Caco-2 (cell line): ENCODE measurements at regions not wholly inside any gene's neighbourhood (a gene's known extent, or its start where the extent isn't known, plus 50 kb on each side); places are given as distances from the start of the nearest gene placed in this dataset.

Source experiments
- BruUV-seq: library from RNA; stranded (reverse); fragments of 400-500 nt; replicated peaks from 2 replicates; lab custom pipeline; 2021; lab: Mats Ljungman, UMichigan
- CTCF ChIA-PET: fragments of 300-600 bp; sonication (Branson Sonifier 250); formaldehyde crosslinking; loops from one replicate; lab custom pipeline; 2022; ENCODE audit warnings: antibody characterized with exemption; lab: Charles Lee
- POLR2A ChIA-PET: fragments of 300-600 bp; sonication (Branson Sonifier 250); formaldehyde crosslinking; loops from one replicate; lab custom pipeline; 2022; ENCODE audit warnings: antibody characterized with exemption; lab: Charles Lee
- DNase-seq, 2 experiments: peaks; one replicate each; pipeline versions ENCODE4 v3.0.0 to v3.0.0-alpha.2; 2020 to 2022
- H3K27me3 ChIP-seq: replicated peaks from 2 replicates; pipeline ENCODE4 v1.6.0; 2011; ENCODE audit warnings: low read length; ENCODE audit not compliant: control insufficient read depth, insufficient read depth
- H3K36me3 ChIP-seq: 2 replicates; pipeline ENCODE4 v1.5.1; 2011; ENCODE audit warnings: low read length; ENCODE audit not compliant: control insufficient read depth, insufficient read depth
- H3K4me1 ChIP-seq: fragments of 250-450 bp; sonication (Bioruptor Pico); 2 replicates; pipeline ENCODE4 v1.5.1; 2020; ENCODE audit warnings: mild to moderate bottlenecking
- H3K4me3 ChIP-seq: 2 replicates; pipeline ENCODE4 v1.5.1; 2011; ENCODE audit warnings: low read depth, mild to moderate bottlenecking, control low read depth, low read length
- H3K9me3 ChIP-seq: fragments of 250-450 bp; sonication (Bioruptor Pico); 2 replicates; pipeline ENCODE4 v1.5.1; 2020; ENCODE audit warnings: mild to moderate bottlenecking, moderate library complexity
- H3K27ac Mint-ChIP-seq: one replicate; pipeline ENCODE4 v1.8.0; 2022; ENCODE audit warnings: mixed read lengths; ENCODE audit not compliant: unreplicated experiment
- H3K27me3 Mint-ChIP-seq: one replicate; pipeline ENCODE4 v1.8.0; 2022; ENCODE audit warnings: mixed read lengths; ENCODE audit not compliant: insufficient read depth, unreplicated experiment
- H3K36me3 Mint-ChIP-seq: one replicate; pipeline ENCODE4 v1.8.0; 2022; ENCODE audit warnings: mild to moderate bottlenecking, mixed read lengths; ENCODE audit not compliant: insufficient read depth, unreplicated experiment
- H3K4me1 Mint-ChIP-seq: one replicate; pipeline ENCODE4 v1.8.0; 2022; ENCODE audit warnings: low read depth, mixed read lengths; ENCODE audit not compliant: unreplicated experiment
- H3K4me3 Mint-ChIP-seq: one replicate; pipeline ENCODE4 v1.8.0; 2022; ENCODE audit warnings: mild to moderate bottlenecking, moderate library complexity, mixed read lengths; ENCODE audit not compliant: unreplicated experiment
- H3K9me3 Mint-ChIP-seq: one replicate; pipeline ENCODE4 v1.8.0; 2022; ENCODE audit warnings: mixed read lengths; ENCODE audit not compliant: unreplicated experiment
- intact Hi-C: fragments of 100-400 bp; cut with micrococcal nuclease; formaldehyde crosslinking; loops from one replicate; pipeline ENCODE4 v1.10.0; 2022; ENCODE audit not compliant: unreplicated experiment
- TF ChIP-seq, protein P1 (sequence below), 2 experiments: fragments of 200-600 bp in 1 of 2; IDR thresholded peaks; 1 replicate in 1 of 2; 2 replicates in 1 of 2; pipeline versions ENCODE4 v1.5.1 to v1.8.0; 2011 to 2022; ENCODE audit warnings: antibody characterized with exemption in 1 of 2, control low read depth in 1 of 2, inconsistent platforms in 1 of 2, low read depth in 1 of 2, low read length in 1 of 2, mild to moderate bottlenecking in 1 of 2, moderate library complexity in 1 of 2; ENCODE audit not compliant: insufficient read depth in 1 of 2, severe bottlenecking in 1 of 2, unreplicated experiment in 1 of 2

DNA sequence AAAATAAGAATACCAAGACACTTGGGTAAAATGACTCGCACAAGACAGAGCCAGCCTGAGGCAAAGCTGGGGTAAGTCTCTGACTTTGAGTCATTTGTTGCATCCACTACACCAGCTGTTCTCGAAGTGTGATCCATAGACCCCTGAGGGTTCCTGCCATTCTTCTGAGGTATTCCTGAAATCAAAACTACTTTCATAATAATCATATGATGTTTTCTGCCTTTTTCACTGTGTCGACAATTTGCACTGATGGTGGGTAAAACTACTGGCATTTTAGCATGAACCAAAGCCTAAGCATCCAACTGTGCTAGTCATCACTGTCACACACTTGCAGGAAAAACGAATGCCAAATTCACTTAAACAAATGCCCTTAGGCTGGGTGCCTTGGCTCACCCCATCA is 135.5 kb upstream of the FUT8 start:
- no peak overlapping the region for H3K4me3 Mint-ChIP-seq
- no peaks in the 10 kb centered on the region for H3K9me3 Mint-ChIP-seq
- TF ChIP-seq, protein P1, sequence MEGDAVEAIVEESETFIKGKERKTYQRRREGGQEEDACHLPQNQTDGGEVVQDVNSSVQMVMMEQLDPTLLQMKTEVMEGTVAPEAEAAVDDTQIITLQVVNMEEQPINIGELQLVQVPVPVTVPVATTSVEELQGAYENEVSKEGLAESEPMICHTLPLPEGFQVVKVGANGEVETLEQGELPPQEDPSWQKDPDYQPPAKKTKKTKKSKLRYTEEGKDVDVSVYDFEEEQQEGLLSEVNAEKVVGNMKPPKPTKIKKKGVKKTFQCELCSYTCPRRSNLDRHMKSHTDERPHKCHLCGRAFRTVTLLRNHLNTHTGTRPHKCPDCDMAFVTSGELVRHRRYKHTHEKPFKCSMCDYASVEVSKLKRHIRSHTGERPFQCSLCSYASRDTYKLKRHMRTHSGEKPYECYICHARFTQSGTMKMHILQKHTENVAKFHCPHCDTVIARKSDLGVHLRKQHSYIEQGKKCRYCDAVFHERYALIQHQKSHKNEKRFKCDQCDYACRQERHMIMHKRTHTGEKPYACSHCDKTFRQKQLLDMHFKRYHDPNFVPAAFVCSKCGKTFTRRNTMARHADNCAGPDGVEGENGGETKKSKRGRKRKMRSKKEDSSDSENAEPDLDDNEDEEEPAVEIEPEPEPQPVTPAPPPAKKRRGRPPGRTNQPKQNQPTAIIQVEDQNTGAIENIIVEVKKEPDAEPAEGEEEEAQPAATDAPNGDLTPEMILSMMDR (IDR thresholded peaks at IDR 0.05; ENCODE audit: insufficient read depth in 1 of 2, low read depth in 1 of 2, low read length in 1 of 2, severe bottlenecking in 1 of 2, unreplicated experiment in 1 of 2) = no peak
- H3K36me3 Mint-ChIP-seq = no peaks in the 10 kb centered on the region
- no peaks in the 10 kb centered on the region for H3K36me3 ChIP-seq
- no TSS peak for BruUV-seq
- H3K9me3 ChIP-seq = 0 out of 2 replicates have a peak, but pooled peaks cover 5% of the 10 kb centered on the region
- no peaks in the 10 kb centered on the region for H3K27me3 Mint-ChIP-seq
- H3K4me1 Mint-ChIP-seq = peaks cover 9% of the 10 kb centered on the region
- CTCF ChIA-PET = no interaction called here
- H3K4me3 ChIP-seq = no peak overlapping the region
- no peak for DNase-seq
- H3K27me3 ChIP-seq = no peaks in the 10 kb centered on the region
- intact Hi-C loops = no loop called here
- no peak overlapping the region for H3K27ac Mint-ChIP-seq
- POLR2A ChIA-PET = no interaction called here
- peaks cover 30% of the 10 kb centered on the region for H3K4me1 ChIP-seq

DNA sequence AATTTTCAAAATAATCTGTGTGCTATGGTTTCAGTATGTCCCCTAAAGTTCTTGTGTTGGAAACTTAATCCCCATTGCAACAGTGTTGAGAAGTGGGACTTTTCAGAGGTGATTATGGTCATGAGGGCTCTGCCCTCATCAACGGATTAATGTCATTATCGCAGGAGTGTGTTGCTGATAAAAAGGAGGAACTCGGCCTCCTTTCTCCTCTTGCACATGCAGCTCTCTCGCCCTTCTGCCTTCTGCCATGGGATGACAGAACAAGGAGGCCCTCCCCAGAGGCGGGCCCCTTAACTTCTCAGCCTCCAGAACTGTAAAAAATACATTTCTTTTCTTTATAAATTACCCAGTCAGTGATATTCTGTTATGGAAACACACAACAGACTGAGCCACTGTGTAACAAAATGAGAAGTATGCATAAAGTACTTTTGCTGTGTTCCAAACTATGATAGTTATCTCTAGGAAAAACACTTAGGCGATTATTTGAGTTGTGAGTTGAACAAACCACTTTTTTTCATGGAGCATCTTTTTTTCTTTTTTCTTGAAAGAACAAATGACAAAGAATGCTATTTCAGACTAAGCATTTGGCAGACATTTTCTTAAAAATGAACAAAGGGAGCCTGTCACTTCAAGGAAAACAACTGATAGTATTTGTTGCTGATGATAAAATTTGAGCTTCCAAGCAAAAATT is 134.8 kb upstream of the FUT8 start:
- DNase-seq = no peak
- H3K4me1 ChIP-seq = peaks cover 33% of the 10 kb centered on the region
- ChIA-PET POLR2A (interaction anchor here (0.6 kb wide), 1 partner anchor 205 kb away, joined by 3 read pairs; no protein-coding TSS in a partner anchor), CTCF (interaction anchor here (0.5 kb wide), 1 partner anchor 41 kb away, joined by 3 read pairs; no protein-coding TSS in a partner anchor)
- Mint-ChIP-seq H3K4me3 (no peak overlapping the region), H3K36me3 (no peaks in the 10 kb centered on the region), H3K27me3 (no peaks in the 10 kb centered on the region), H3K9me3 (no peaks in the 10 kb centered on the region), H3K4me1 (peaks cover 13% of the 10 kb centered on the region), H3K27ac (no peak overlapping the region)
- no peaks in the 10 kb centered on the region for H3K27me3 ChIP-seq
- TF ChIP-seq, protein P1 (IDR thresholded peaks at IDR 0.05; ENCODE audit: insufficient read depth in 1 of 2, low read depth in 1 of 2, low read length in 1 of 2, severe bottlenecking in 1 of 2, unreplicated experiment in 1 of 2) = no peak
- intact Hi-C loops = loop anchor here (1.0 kb wide), 2 partner anchors 21 to 50 kb away; no protein-coding TSS in a partner anchor
- no peak overlapping the region for H3K4me3 ChIP-seq
- BruUV-seq = no TSS peak
- no peaks in the 10 kb centered on the region for H3K36me3 ChIP-seq
- 0 out of 2 replicates have a peak, but pooled peaks cover 5% of the 10 kb centered on the region for H3K9me3 ChIP-seq

DNA sequence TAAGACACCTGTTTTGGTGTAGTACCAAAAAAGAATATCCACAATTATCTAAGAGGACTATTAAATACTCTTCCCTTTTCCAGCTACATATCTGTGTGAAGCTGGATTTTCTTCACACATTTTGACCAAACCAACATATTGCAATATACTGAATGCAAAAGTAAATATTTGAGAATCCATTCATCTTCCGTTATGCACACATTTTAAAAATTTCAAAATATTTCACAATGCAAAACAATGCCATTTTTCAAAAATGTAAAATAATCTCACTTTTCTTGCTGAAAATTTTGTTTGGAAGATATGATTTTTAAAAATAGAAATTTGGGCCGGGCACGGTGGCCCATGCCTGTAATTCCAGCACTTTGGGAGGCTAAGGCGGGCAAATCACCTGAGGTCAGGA is 133.9 kb upstream of the FUT8 start:
- POLR2A ChIA-PET = interaction anchor here (0.6 kb wide), 1 partner anchor 204 kb away, joined by 3 read pairs; no protein-coding TSS in a partner anchor
- Histone ChIP-seq H3K9me3 (0 out of 2 replicates have a peak, but pooled peaks cover 5% of the 10 kb centered on the region), H3K27me3 (no peaks in the 10 kb centered on the region), H3K4me1 (peaks cover 33% of the 10 kb centered on the region), H3K4me3 (no peak overlapping the region), H3K36me3 (no peaks in the 10 kb centered on the region)
- Mint-ChIP-seq H3K4me3 (no peak overlapping the region), H3K4me1 (peaks cover 11% of the 10 kb centered on the region), H3K27me3 (no peaks in the 10 kb centered on the region), H3K9me3 (no peaks in the 10 kb centered on the region), H3K27ac (no peak overlapping the region), H3K36me3 (no peaks in the 10 kb centered on the region)
- TF ChIP-seq, protein P1 (IDR thresholded peaks at IDR 0.05; ENCODE audit: insufficient read depth in 1 of 2, low read depth in 1 of 2, low read length in 1 of 2, severe bottlenecking in 1 of 2, unreplicated experiment in 1 of 2) = no peak
- intact Hi-C loops = loop anchor here (1.0 kb wide), 2 partner anchors 22 to 51 kb away; no protein-coding TSS in a partner anchor
- BruUV-seq = no TSS peak
- CTCF ChIA-PET = interaction anchor here (0.5 kb wide), 1 partner anchor 42 kb away, joined by 3 read pairs; no protein-coding TSS in a partner anchor
- no peak for DNase-seq
